8988T (cell line): ENCODE measurements at regions not wholly inside any gene's neighbourhood (a gene's known extent, or its start where the extent isn't known, plus 50 kb on each side); places are given as distances from the start of the nearest gene placed in this dataset.
"Not testable (repeated sequence)": the region's sequence is repeated elsewhere in the genome, so short reads cannot be mapped to it uniquely, and the experiment has no call there.

Source experiments
- DNase-seq: peaks from one replicate; pipeline ENCODE4 v3.0.0; 2011

- no peak for DNase-seq
Measured at GRCh38 chr12:84198294-84198946, 714.2 kb downstream of the SLC6A15 start.

GRCh38 chr12:84191779-84192178 lies 720.8 kb downstream of the SLC6A15 start:
- DNase-seq: no peak

- no peak for DNase-seq
Measured at GRCh38 chr12:84186433-84186832, 726.2 kb downstream of the SLC6A15 start.

- DNase-seq: no peak
Measured at GRCh38 chr12:84183576-84183975, 729.0 kb downstream of the SLC6A15 start.

- no peak for DNase-seq
Measured at GRCh38 chr12:84174115-84174514, 738.5 kb downstream of the SLC6A15 start.

GRCh38 chr12:84172823-84173424 lies 739.7 kb downstream of the SLC6A15 start:
- DNase-seq: no peak

- DNase-seq: no peak
Measured at GRCh38 chr12:84166812-84167211, 745.8 kb downstream of the SLC6A15 start.

GRCh38 chr12:84165998-84166571 lies 746.5 kb downstream of the SLC6A15 start:
- DNase-seq: no peak

GRCh38 chr12:84161296-84161695 lies 751.3 kb downstream of the SLC6A15 start:
- DNase-seq: no peak

GRCh38 chr12:84159260-84159659 lies 753.3 kb downstream of the SLC6A15 start:
- no peak for DNase-seq

GRCh38 chr12:84157170-84157569 lies 755.4 kb downstream of the SLC6A15 start:
- DNase-seq: no peak

- DNase-seq: not testable (repeated sequence)
Measured at GRCh38 chr12:84154991-84155930, 757.3 kb downstream of the SLC6A15 start.

- DNase-seq: not testable (repeated sequence)
Measured at GRCh38 chr12:84154439-84154990, 758.1 kb downstream of the SLC6A15 start.

- DNase-seq: no peak
Measured at GRCh38 chr12:84150201-84150600, 762.4 kb downstream of the SLC6A15 start.

GRCh38 chr12:84148335-84148734 lies 764.3 kb downstream of the SLC6A15 start:
- DNase-seq: no peak

GRCh38 chr12:84136862-84137367 lies 775.7 kb downstream of the SLC6A15 start:
- no peak for DNase-seq

GRCh38 chr12:84135586-84136279 lies 776.9 kb downstream of the SLC6A15 start:
- DNase-seq: no peak

- DNase-seq: no peak
Measured at GRCh38 chr12:84134797-84135366, 777.7 kb downstream of the SLC6A15 start.

GRCh38 chr12:84131076-84131475 lies 781.5 kb downstream of the SLC6A15 start:
- no peak for DNase-seq

GRCh38 chr12:84128117-84128991 lies 784.2 kb downstream of the SLC6A15 start:
- no peak for DNase-seq

- no peak for DNase-seq
Measured at GRCh38 chr12:84124211-84124610, 788.4 kb downstream of the SLC6A15 start.
